Endothelial cell of umbilical vein (primary cell): ENCODE measurements at regions not wholly inside any gene's neighbourhood (a gene's known extent, or its start where the extent isn't known, plus 50 kb on each side); places are given as distances from the start of the nearest gene placed in this dataset.

Source experiments
- BruUV-seq: library from RNA; stranded (reverse); fragments of 400-500 nt; replicated peaks from 2 replicates; lab custom pipeline; 2021; lab: Mats Ljungman, UMichigan
- CTCF ChIA-PET: fragments of 300-600, 350-600 bp; sonication (Branson Sonifier 250); formaldehyde crosslinking; loops from one replicate; lab custom pipeline; 2021; ENCODE audit warnings: antibody characterized with exemption, inconsistent platforms; lab: Charles Lee
- POLR2A ChIA-PET: fragments of 300-600, 350-600 bp; sonication (Branson Sonifier 250); formaldehyde crosslinking; loops from one replicate; lab custom pipeline; 2021; ENCODE audit warnings: antibody characterized with exemption, inconsistent platforms; lab: Charles Lee
- DNase-seq: peaks from one replicate; pipeline ENCODE4 v3.0.0-alpha.2; 2011; ENCODE audit warnings: low read depth, low spot score
- FAIRE-seq: peaks from 2 replicates; lab custom pipeline; 2011; peaks lifted over from hg19 to GRCh38; lab: Jason Lieb, UNC
- H2AFZ ChIP-seq: 2 replicates; pipeline ENCODE4 v1.6.0; 2012; ENCODE audit warnings: low read depth, low read length, control low read depth, inconsistent platforms
- H3K27ac ChIP-seq: 2 replicates; pipeline ENCODE4 v1.5.1; 2011; ENCODE audit warnings: low read depth, mild to moderate bottlenecking, control low read depth, low read length, moderate library complexity; ENCODE audit not compliant: insufficient read depth
- H3K27me3 ChIP-seq, 2 experiments: 2 replicates each; pipeline versions ENCODE4 v1.6.0 to v1.6.1; 2011; ENCODE audit warnings: low read length in 2 of 2, mixed read lengths in 1 of 2; ENCODE audit not compliant: control insufficient read depth in 2 of 2, insufficient read depth in 2 of 2
- H3K36me3 ChIP-seq, 2 experiments: 2 replicates in 1 of 2; 3 replicates in 1 of 2; pipeline ENCODE4 v1.5.1; 2011; ENCODE audit warnings: low read length in 2 of 2, mild to moderate bottlenecking in 1 of 2, moderate library complexity in 1 of 2; ENCODE audit not compliant: control insufficient read depth in 2 of 2, insufficient read depth in 2 of 2; ENCODE audit errors: extremely low read depth in 1 of 2
- H3K4me1 ChIP-seq: 3 replicates; pipeline ENCODE4 v1.5.1; 2011; ENCODE audit warnings: mild to moderate bottlenecking, low read length; ENCODE audit not compliant: control insufficient read depth, insufficient read depth; ENCODE audit errors: extremely low read depth
- H3K4me2 ChIP-seq: 2 replicates; pipeline ENCODE4 v1.6.1; 2011; ENCODE audit warnings: low read length, control low read depth, mixed read lengths; ENCODE audit not compliant: insufficient read depth
- H3K4me3 ChIP-seq, 3 experiments: fragments of 200-600 bp in 1 of 3; sonication (generic), shearing (Covaris generic) in 1 of 3; replicated peaks in 1 of 3; 2 replicates each; pipeline ENCODE4 v1.5.1; 2011 to 2016; ENCODE audit warnings: control low read depth in 3 of 3, low read length in 3 of 3, mild to moderate bottlenecking in 2 of 3, inconsistent platforms in 1 of 3, low read depth in 1 of 3, moderate library complexity in 1 of 3; ENCODE audit not compliant: insufficient read depth in 1 of 3
- H3K79me2 ChIP-seq: 2 replicates; pipeline ENCODE4 v1.6.0; 2012; ENCODE audit warnings: low read length, inconsistent platforms; ENCODE audit not compliant: control insufficient read depth, insufficient read depth
- H3K9ac ChIP-seq: replicated peaks from 2 replicates; pipeline ENCODE3; 2011; ENCODE audit warnings: low read length, control low read depth; ENCODE audit not compliant: insufficient read depth; ENCODE audit errors: extremely low read depth
- H3K9me1 ChIP-seq: replicated peaks from 3 replicates; pipeline ENCODE4 v1.6.0; 2011; ENCODE audit warnings: mild to moderate bottlenecking, low read length; ENCODE audit not compliant: control insufficient read depth, insufficient read depth; ENCODE audit errors: extremely low read depth
- H3K9me3 ChIP-seq: replicated peaks from 2 replicates; pipeline ENCODE4 v1.5.1; 2012; ENCODE audit warnings: low read length, inconsistent platforms; ENCODE audit not compliant: control insufficient read depth, insufficient read depth
- H4K20me1 ChIP-seq: replicated peaks from 2 replicates; pipeline ENCODE3; 2011; ENCODE audit warnings: mild to moderate bottlenecking, low read length; ENCODE audit not compliant: control insufficient read depth, insufficient read depth; ENCODE audit errors: extremely low read depth
- CTCF ChIP-seq, 2 donors: IDR thresholded peaks; 1 replicate in 1 of 2; 2 replicates in 1 of 2; pipeline ENCODE4 v1.5.1; 2011; ENCODE audit warnings: low read length in 2 of 2, mild to moderate bottlenecking in 2 of 2, moderate library complexity in 2 of 2, control low read depth in 1 of 2, inconsistent platforms in 1 of 2, low read depth in 1 of 2; ENCODE audit not compliant: insufficient read depth in 1 of 2; ENCODE audit errors: extremely low read depth in 1 of 2
- EZH2 ChIP-seq: IDR thresholded peaks from 2 replicates; pipeline ENCODE4 v1.6.1; 2012; ENCODE audit warnings: borderline replicate concordance, low read depth, mild to moderate bottlenecking, moderate library complexity, low read length, inconsistent platforms; ENCODE audit not compliant: severe bottlenecking
- FOS ChIP-seq: IDR thresholded peaks from 2 replicates; pipeline ENCODE4 v1.6.1; 2011; ENCODE audit warnings: mild to moderate bottlenecking, low read length, moderate library complexity, borderline replicate concordance; ENCODE audit not compliant: insufficient read depth
- GATA2 ChIP-seq: IDR thresholded peaks from 2 replicates; pipeline ENCODE4 v1.7.0; 2011; ENCODE audit warnings: low read depth, mild to moderate bottlenecking, moderate library complexity, mixed read lengths, low read length; ENCODE audit not compliant: insufficient read length, insufficient read depth
- JUN ChIP-seq: IDR thresholded peaks from 2 replicates; pipeline ENCODE4 v1.6.1; 2011; ENCODE audit warnings: borderline replicate concordance, low read depth; ENCODE audit not compliant: insufficient read length, insufficient read depth
- MAX ChIP-seq: IDR thresholded peaks from 2 replicates; pipeline ENCODE4 v1.6.1; 2011; ENCODE audit not compliant: insufficient read depth, insufficient read length
- MYC ChIP-seq: IDR thresholded peaks from one replicate; pipeline ENCODE4 v1.6.1; 2011; ENCODE audit warnings: mild to moderate bottlenecking, low read depth, low read length
- POLR2A ChIP-seq: IDR thresholded peaks from 2 replicates; pipeline ENCODE4 v1.6.1; 2012; ENCODE audit warnings: low read depth, mild to moderate bottlenecking, control low read depth, low read length
- POLR2AphosphoS5 ChIP-seq: IDR thresholded peaks from 2 replicates; pipeline ENCODE4 v1.6.1; 2012; ENCODE audit warnings: low read depth, mild to moderate bottlenecking, control low read depth, low read length, moderate library complexity; ENCODE audit not compliant: insufficient read depth
- dilution Hi-C: fragments of 300-500 bp; cut with MboI; formaldehyde crosslinking; loops from one replicate; pipeline ENCODE4 v1.15.0; 2019; ENCODE audit warnings: low sequenced_read_pairs; ENCODE audit not compliant: extremely low pct_ligation_motif_present
- intact Hi-C: fragments of 100-400 bp; cut with micrococcal nuclease; formaldehyde crosslinking; loops from one replicate; pipeline ENCODE4 v1.10.0; 2022

- H4K20me1 ChIP-seq: no peaks in the 10 kb centered on the region
- no peak overlapping the region for H3K4me2 ChIP-seq
- ChIA-PET CTCF (interaction anchor here (0.9 to 2.6 kb wide), 3 partner anchors 10 to 1170 kb away, joined by 3 to 9 read pairs (median 3); no protein-coding TSS in a partner anchor), POLR2A (no interaction called here)
- H3K79me2 ChIP-seq: no peaks in the 10 kb centered on the region
- H3K9me1 ChIP-seq: no peaks in the 10 kb centered on the region
- no peak overlapping the region for H2AFZ ChIP-seq
- H3K27me3 ChIP-seq: peaks cover 2% of the 10 kb centered on the region in 2 experiments
- no peak for FAIRE-seq
- H3K9me3 ChIP-seq: no peaks in the 10 kb centered on the region
- H3K4me3 ChIP-seq: no peak overlapping the region
- H3K36me3 ChIP-seq: no peaks in the 10 kb centered on the region
- TF ChIP-seq MYC: no peak
- TF ChIP-seq FOS: peak; percentile 57
- intact Hi-C loops (no loop called here), dilution Hi-C loops (no loop called here)
- H3K9ac ChIP-seq: no peak overlapping the region
- BruUV-seq: no TSS peak
- no peaks in the 10 kb centered on the region for H3K4me1 ChIP-seq
- DNase-seq: peak; percentile 61
- no peak overlapping the region for H3K27ac ChIP-seq
These were observed 140.1 kb upstream of the MOCS2 start for GRCh38 chr5:53249529-53250200.

- H3K27ac ChIP-seq: no peak overlapping the region
- no peak overlapping the region for H3K9ac ChIP-seq
- no peaks in the 10 kb centered on the region for H3K79me2 ChIP-seq
- H3K4me1 ChIP-seq: no peaks in the 10 kb centered on the region
- no peaks in the 10 kb centered on the region for H4K20me1 ChIP-seq
- H3K36me3 ChIP-seq: no peaks in the 10 kb centered on the region
- no peak overlapping the region for H3K4me2 ChIP-seq
- no TSS peak for BruUV-seq
- intact Hi-C loops: no loop called here
- POLR2A ChIA-PET: no interaction called here
- CTCF ChIA-PET: interaction anchor here (0.9 to 1.1 kb wide), 2 partner anchors 9 to 13 kb away, joined by 3 to 5 read pairs; no protein-coding TSS in a partner anchor
- H3K9me1 ChIP-seq: no peaks in the 10 kb centered on the region
- TF ChIP-seq MAX (no peak), GATA2 (no peak), CTCF (IDR thresholded peaks at IDR 0.05; ENCODE audit: extremely low read depth in 1 of 2, insufficient read depth in 1 of 2, low read depth in 1 of 2, low read length in 2 of 2) (no peak), MYC (no peak), EZH2 (no peak), POLR2AphosphoS5 (no peak), JUN (no peak), POLR2A (no peak)
- H3K27me3 ChIP-seq: peaks cover 2% of the 10 kb centered on the region in 2 experiments
- FAIRE-seq (no peak), DNase-seq (no peak)
- dilution Hi-C loops: no loop called here
- H3K4me3 ChIP-seq: no peak overlapping the region
- no peaks in the 10 kb centered on the region for H3K9me3 ChIP-seq
- H2AFZ ChIP-seq: no peak overlapping the region
These were observed 140.6 kb upstream of the MOCS2 start for GRCh38 chr5:53250201-53250550.
